ENCODE measurements at regions not wholly inside any gene's neighbourhood (a gene's known extent, or its start where the extent isn't known, plus 50 kb on each side); places are given as distances from the start of the nearest gene placed in this dataset.
A peak's percentile ranks its signal among the peaks of the same experiment; 100 is the strongest.

- no peak overlapping the region for H3K27ac ChIP-seq
- ChIA-PET POLR2A (ENCODE audit: low non-redundant PET) (no interaction called here), CTCF (no interaction called here)
- TF ChIP-seq CTCF (conservative IDR thresholded peaks at IDR 0.05; ENCODE audit: low read depth), result no peak
- no peak for DNase-seq (ENCODE audit: low spot score)
Observed at GRCh38 chr13:74678308-74678965, 544.2 kb upstream of the KLF12 start.

DNA sequence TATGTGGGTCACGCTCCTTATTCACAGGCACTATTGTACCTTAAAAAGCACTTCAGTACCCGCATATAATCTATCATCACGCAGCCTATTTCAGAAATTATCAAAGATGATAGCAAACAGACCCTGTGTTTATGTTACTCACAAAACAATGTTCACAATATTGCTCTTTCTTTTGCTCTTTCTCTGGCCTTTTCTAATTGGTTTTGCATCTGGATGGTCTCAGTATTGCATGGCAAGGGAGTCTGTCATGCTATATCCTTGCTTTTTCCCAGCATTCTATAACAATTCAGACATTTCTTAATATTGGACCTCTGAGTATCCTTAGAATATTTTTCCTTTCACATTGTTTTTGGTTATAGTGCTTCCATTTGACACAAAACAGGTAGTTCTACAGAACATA, 541.8 kb upstream of the KLF12 start:
- no peak for DNase-seq (ENCODE audit: low spot score)
- POLR2A ChIA-PET (ENCODE audit: low non-redundant PET), result no interaction called here
- CTCF ChIA-PET, result no interaction called here
- H3K27ac ChIP-seq, result no peak overlapping the region
- no peak for TF ChIP-seq CTCF (conservative IDR thresholded peaks at IDR 0.05; ENCODE audit: low read depth)

DNA sequence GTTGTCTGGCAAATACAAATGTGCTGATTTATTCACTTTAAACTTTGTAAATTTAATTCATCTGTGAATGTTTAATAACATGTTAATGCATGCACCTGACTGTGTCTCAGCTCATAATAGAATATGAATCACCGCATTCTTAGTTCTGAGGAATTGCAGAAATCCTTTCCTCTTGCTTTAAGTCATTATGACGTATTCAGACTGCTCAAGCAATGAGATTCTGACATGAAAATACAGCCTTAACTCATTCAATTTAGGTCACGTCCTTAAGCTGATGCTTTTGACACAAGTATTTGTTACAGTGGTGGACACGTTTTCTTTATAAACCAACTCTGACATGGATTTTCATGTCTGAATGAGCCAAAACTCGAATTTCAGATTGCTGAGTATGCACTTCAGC, 541.0 kb upstream of the KLF12 start:
- TF ChIP-seq CTCF (conservative IDR thresholded peaks at IDR 0.05; ENCODE audit: low read depth), result no peak
- CTCF ChIA-PET, result no interaction called here
- no peak overlapping the region for H3K27ac ChIP-seq
- POLR2A ChIA-PET (ENCODE audit: low non-redundant PET), result no interaction called here
- peak; percentile 49 for DNase-seq (ENCODE audit: low spot score)

DNA sequence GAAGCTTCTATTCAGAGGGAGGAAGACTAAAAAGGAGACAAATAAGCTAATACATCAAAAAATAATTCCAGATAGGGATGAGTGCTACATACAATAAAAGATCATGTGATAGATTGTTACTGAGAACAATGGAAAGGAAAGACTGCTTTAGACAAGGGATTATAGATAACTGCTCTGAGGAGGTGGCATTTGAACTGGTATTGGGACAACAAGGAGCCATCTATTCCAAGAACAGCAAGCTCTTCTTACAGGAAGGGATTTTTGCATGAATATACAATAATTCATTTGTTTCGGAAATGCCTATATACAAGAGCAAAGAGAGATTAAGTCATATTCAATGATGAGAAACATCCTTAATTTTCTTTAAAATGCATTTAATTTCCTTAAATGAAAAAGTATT, 540.5 kb upstream of the KLF12 start:
- no peak for DNase-seq (ENCODE audit: low spot score)
- no peak overlapping the region for H3K27ac ChIP-seq
- POLR2A ChIA-PET (ENCODE audit: low non-redundant PET), result no interaction called here
- CTCF ChIA-PET, result interaction anchor here (0.6 kb wide), 1 partner anchor 426 kb away, joined by 3 read pairs; no protein-coding TSS in a partner anchor
- TF ChIP-seq CTCF (conservative IDR thresholded peaks at IDR 0.05; ENCODE audit: low read depth), result no peak

- ChIA-PET POLR2A (ENCODE audit: low non-redundant PET) (no interaction called here), CTCF (no interaction called here)
- no peak for TF ChIP-seq CTCF (conservative IDR thresholded peaks at IDR 0.05; ENCODE audit: low read depth)
- DNase-seq (ENCODE audit: low spot score), result no peak
- H3K27ac ChIP-seq, result no peak overlapping the region
Observed at GRCh38 chr13:74669149-74669548, 534.9 kb upstream of the KLF12 start.

GRCh38 chr13:74667656-74668203, 533.5 kb upstream of the KLF12 start:
- DNase-seq (ENCODE audit: low spot score), result no peak
- ChIA-PET CTCF (no interaction called here), POLR2A (ENCODE audit: low non-redundant PET) (no interaction called here)
- TF ChIP-seq CTCF (conservative IDR thresholded peaks at IDR 0.05; ENCODE audit: low read depth), result no peak
- H3K27ac ChIP-seq, result no peak overlapping the region
